B cell (primary cell): ENCODE measurements at regions not wholly inside any gene's neighbourhood (a gene's known extent, or its start where the extent isn't known, plus 50 kb on each side); places are given as distances from the start of the nearest gene placed in this dataset.

Experiments used
- ATAC-seq: fragments of 200-7000 bp; cut with Tn5 transposase; one replicate; pipeline ENCODE4 v1.10.0; 2021; ENCODE audit warnings: low read depth, mild to moderate bottlenecking, moderate number of reproducible peaks, moderate library complexity
- CTCF ChIA-PET: fragments of 350-600 bp; sonication (Branson Sonifier 250); formaldehyde crosslinking; loops from one replicate; lab custom pipeline; 2021; ENCODE audit warnings: antibody characterized with exemption, inconsistent platforms; lab: Charles Lee
- POLR2A ChIA-PET: fragments of 350-600 bp; sonication (Branson Sonifier 250); formaldehyde crosslinking; loops from one replicate; lab custom pipeline; 2021; ENCODE audit warnings: antibody characterized with exemption; lab: Charles Lee
- DNase-seq: peaks from one replicate; pipeline ENCODE4 v3.0.0; 2013
- H2AFZ ChIP-seq: 2 replicates; pipeline ENCODE4 v1.6.1; 2012; ENCODE audit warnings: mild to moderate bottlenecking, low read depth, low read length; ENCODE audit not compliant: insufficient read depth, poor library complexity, severe bottlenecking
- H3K27ac ChIP-seq, 2 donors: 1 replicate in 1 of 2; 2 replicates in 1 of 2; pipeline ENCODE4 v1.5.1; 2012 to 2013; ENCODE audit warnings: low read length in 2 of 2, mild to moderate bottlenecking in 2 of 2, moderate library complexity in 1 of 2
- H3K27me3 ChIP-seq, 4 experiments: fragments of 200-600 bp in 1 of 4; sonication (generic) in 1 of 4; replicated peaks in 1 of 4; 1 replicate in 2 of 4; 2 replicates in 2 of 4; pipeline versions ENCODE4 v1.6.1 to v1.7.0; 2013 to 2016; ENCODE audit warnings: low read length in 3 of 4, mild to moderate bottlenecking in 2 of 4, mixed read lengths in 1 of 4, moderate library complexity in 1 of 4; ENCODE audit not compliant: insufficient read depth in 4 of 4, control insufficient read depth in 3 of 4; ENCODE audit errors: control extremely low read depth in 1 of 4
- H3K36me3 ChIP-seq, 2 experiments: replicated peaks in 1 of 2; 1 replicate in 1 of 2; 2 replicates in 1 of 2; pipeline versions ENCODE4 v1.6.1 to v1.7.1; 2013; ENCODE audit warnings: low read length in 1 of 2; ENCODE audit not compliant: insufficient read depth in 2 of 2, control insufficient read depth in 1 of 2; ENCODE audit errors: control extremely low read depth in 1 of 2, extremely low read depth in 1 of 2
- H3K4me1 ChIP-seq, 2 donors: fragments of 200-600 bp in 1 of 2; sonication (generic) in 1 of 2; 1 replicate in 1 of 2; 2 replicates in 1 of 2; pipeline versions ENCODE4 v1.5.1 to v1.6.1; 2013 to 2017; ENCODE audit warnings: low read length in 2 of 2; ENCODE audit not compliant: control insufficient read depth in 2 of 2, insufficient read depth in 2 of 2
- H3K4me2 ChIP-seq: replicated peaks from 2 replicates; pipeline ENCODE3; 2012; ENCODE audit warnings: mild to moderate bottlenecking, low read depth, low read length; ENCODE audit not compliant: poor library complexity, severe bottlenecking
- H3K4me3 ChIP-seq, 5 experiments: fragments of 200-600 bp in 1 of 5; sonication (generic) in 1 of 5; 1 replicate in 3 of 5; 2 replicates in 2 of 5; pipeline versions ENCODE4 v1.5.1 to v1.7.0; 2011 to 2016; ENCODE audit warnings: low read length in 4 of 5, mild to moderate bottlenecking in 4 of 5, low read depth in 2 of 5, control low read depth in 1 of 5, moderate library complexity in 1 of 5; ENCODE audit not compliant: insufficient read depth in 1 of 5; ENCODE audit errors: control extremely low read depth in 1 of 5, extremely low read depth in 1 of 5
- H3K79me2 ChIP-seq: fragments of 200-600 bp; sonication (generic); one replicate; pipeline ENCODE4 v1.6.0; 2016; ENCODE audit warnings: low read length; ENCODE audit not compliant: control insufficient read depth, insufficient read depth
- H3K9ac ChIP-seq: fragments of 200-600 bp; sonication (generic); 2 replicates; pipeline ENCODE4 v1.6.1; 2017; ENCODE audit warnings: mild to moderate bottlenecking, low read length, moderate library complexity
- H3K9me3 ChIP-seq, 3 donors: one replicate each; pipeline versions ENCODE4 v1.6.1 to v1.7.1; 2013; ENCODE audit warnings: low read length in 2 of 3; ENCODE audit not compliant: control insufficient read depth in 2 of 3, insufficient read depth in 1 of 3; ENCODE audit errors: control extremely low read depth in 1 of 3
- H4K20me1 ChIP-seq: 2 replicates; pipeline ENCODE4 v1.6.0; 2012; ENCODE audit warnings: mild to moderate bottlenecking, low read length; ENCODE audit not compliant: insufficient read depth, control insufficient read depth, poor library complexity, severe bottlenecking
- H3K27ac Mint-ChIP-seq: one replicate; pipeline ENCODE4 v1.8.0; 2021; ENCODE audit warnings: mixed read lengths
- H3K27me3 Mint-ChIP-seq: one replicate; pipeline ENCODE4 v1.8.0; 2021; ENCODE audit warnings: mixed read lengths
- H3K4me1 Mint-ChIP-seq: one replicate; pipeline ENCODE4 v1.8.0; 2021; ENCODE audit warnings: mixed read lengths
- H3K4me3 Mint-ChIP-seq: one replicate; pipeline ENCODE4 v1.8.0; 2021; ENCODE audit warnings: mixed read lengths
- H3K9me3 Mint-ChIP-seq: one replicate; pipeline ENCODE4 v1.8.0; 2022; ENCODE audit warnings: mixed read lengths; ENCODE audit not compliant: insufficient read depth
- CTCF ChIP-seq: fragments of 200-600 bp; IDR thresholded peaks from one replicate; pipeline ENCODE4 v1.8.0; 2022; ENCODE audit warnings: antibody characterized with exemption, mild to moderate bottlenecking
- EZH2 ChIP-seq: IDR thresholded peaks from 2 replicates; pipeline ENCODE4 v1.6.1; 2012; ENCODE audit warnings: borderline replicate concordance, low read depth, mild to moderate bottlenecking, moderate library complexity, low read length; ENCODE audit not compliant: insufficient read depth, poor library complexity, severe bottlenecking
- WGBS: methylation state at CpG from one replicate; pipeline ENCODE4 v1.1.5; 2013; ENCODE audit warnings: missing lambda C conversion rate; ENCODE audit not compliant: insufficient coverage; 5-methylcytosine and 5-hydroxymethylcytosine counted together
- intact Hi-C: fragments of 100-400 bp; cut with micrococcal nuclease; formaldehyde crosslinking; loops from one replicate; pipeline ENCODE4 v1.10.0; 2022

GRCh38 chr10:117726596-117727295, 184.2 kb downstream of the EMX2 start:
- no peak overlapping the region for H2AFZ ChIP-seq
- Mint-ChIP-seq H3K9me3 (no peaks in the 10 kb centered on the region), H3K27me3 (peaks cover 19% of the 10 kb centered on the region), H3K4me1 (no peaks in the 10 kb centered on the region), H3K4me3 (no peak overlapping the region), H3K27ac (no peak overlapping the region)
- no peaks in the 10 kb centered on the region for H3K27me3 ChIP-seq
- H3K4me2 ChIP-seq: no peak overlapping the region
- DNase-seq (no peak), ATAC-seq (no peak)
- intact Hi-C loops: no loop called here
- TF ChIP-seq CTCF (no peak), EZH2 (no peak)
- no peaks in the 10 kb centered on the region for H3K36me3 ChIP-seq
- H3K9ac ChIP-seq: no peak overlapping the region
- no peak overlapping the region for H3K4me3 ChIP-seq
- H3K9me3 ChIP-seq: no peaks in the 10 kb centered on the region
- no peaks in the 10 kb centered on the region for H3K79me2 ChIP-seq
- ChIA-PET CTCF (no interaction called here), POLR2A (no interaction called here)
- 89% methylated on average over 1 of the region's 2 CpGs for WGBS
- H3K27ac ChIP-seq: no peak overlapping the region
- H3K4me1 ChIP-seq: no peaks in the 10 kb centered on the region
- H4K20me1 ChIP-seq: no peaks in the 10 kb centered on the region

GRCh38 chr10:117727421-117727820, 184.9 kb downstream of the EMX2 start:
- H3K27me3 Mint-ChIP-seq: peaks cover 26% of the 10 kb centered on the region

More at GRCh38 chr10:117727421-117727820, 184.9 kb downstream of the EMX2 start:
- Histone ChIP-seq H3K27ac (no peak overlapping the region), H3K79me2 (no peaks in the 10 kb centered on the region), H3K4me1 (no peaks in the 10 kb centered on the region), H2AFZ (no peak overlapping the region), H3K4me3 (no peak overlapping the region), H3K36me3 (no peaks in the 10 kb centered on the region), H3K4me2 (no peak overlapping the region), H3K9ac (no peak overlapping the region), H3K27me3 (no peaks in the 10 kb centered on the region), H4K20me1 (no peaks in the 10 kb centered on the region), H3K9me3 (no peaks in the 10 kb centered on the region)
- no peak overlapping the region for H3K4me3 Mint-ChIP-seq
- H3K9me3 Mint-ChIP-seq: no peaks in the 10 kb centered on the region
- ATAC-seq (no peak), DNase-seq (no peak)
- H3K4me1 Mint-ChIP-seq: no peaks in the 10 kb centered on the region
- ChIA-PET POLR2A (no interaction called here), CTCF (no interaction called here)
- H3K27ac Mint-ChIP-seq: no peak overlapping the region
- 79% methylated on average over 4 of the region's 4 CpGs for WGBS
- TF ChIP-seq EZH2 (no peak), CTCF (no peak)
- intact Hi-C loops: no loop called here
